Psoas muscle (tissue), 7 donors: ENCODE measurements at regions not wholly inside any gene's neighbourhood (a gene's known extent, or its start where the extent isn't known, plus 50 kb on each side); places are given as distances from the start of the nearest gene placed in this dataset.

ENCODE experiments used
- ATAC-seq, 4 donors: fragments of 200-7000 bp; cut with Tn5 transposase; one replicate each; pipeline ENCODE4 v1.9.1; 2020; ENCODE audit warnings: moderate library complexity in 3 of 4, mild to moderate bottlenecking in 2 of 4
- DNase-seq, 2 donors: peaks; one replicate each; pipeline ENCODE4 v3.0.0-alpha.2; 2020
- H3K27ac ChIP-seq: fragments of 200-600 bp; one replicate; pipeline ENCODE4 v1.8.0; 2022
- H3K27me3 ChIP-seq, 3 donors: fragments of 200-600 bp in 1 of 3; one replicate each; pipeline versions ENCODE4 v1.6.1 to v1.8.0; 2013 to 2022; ENCODE audit warnings: low read length in 2 of 3, mild to moderate bottlenecking in 2 of 3, moderate library complexity in 1 of 3; ENCODE audit not compliant: insufficient read depth in 3 of 3
- H3K36me3 ChIP-seq, 2 donors: fragments of 200-600 bp in 1 of 2; one replicate each; pipeline versions ENCODE4 v1.6.1 to v1.8.0; 2013 to 2022; ENCODE audit warnings: low read depth in 1 of 2, mild to moderate bottlenecking in 1 of 2, moderate library complexity in 1 of 2; ENCODE audit not compliant: insufficient read depth in 1 of 2
- H3K4me1 ChIP-seq: fragments of 200-600 bp; one replicate; pipeline ENCODE4 v1.8.0; 2022
- H3K4me3 ChIP-seq: fragments of 200-600 bp; one replicate; pipeline ENCODE4 v1.8.0; 2022; ENCODE audit warnings: mild to moderate bottlenecking
- H3K9me3 ChIP-seq: fragments of 200-600 bp; one replicate; pipeline ENCODE4 v1.8.0; 2022
- CTCF ChIP-seq: fragments of 200-600 bp; IDR thresholded peaks from one replicate; pipeline ENCODE4 v1.8.0; 2022; ENCODE audit warnings: antibody characterized with exemption
- WGBS, 3 donors: extraction: QIAGEN DNeasy Blood & Tissue Kit; methylation state at CpG; one replicate each; pipeline versions ENCODE4 v1.1.6 to v1.1.7; 2013; 5-methylcytosine and 5-hydroxymethylcytosine counted together
- intact Hi-C, 2 donors: fragments of 100-400 bp; cut with DNase I; formaldehyde crosslinking; loops; one replicate each; pipeline versions ENCODE4 v1.11.0 to v1.14.2; 2022
- donor health status: healthy with polysubstance abuse.
- donor health status: DM: no; HTN: no; CAD: no; lungs with moderate emphysema.
- donor health status: Bipolar disorder and iron deficiency.
- donor health status: healthy.
- donor health status: DM: yes; HTN: yes; CAD: no.
- donor health status: DM: no; HTN: no; CAD: no.
- donor health status: DM: yes; HTN: yes; CAD: no.

GRCh38 chr18:70496353-70497294 is 207.8 kb downstream of the SOCS6 start:
- H3K4me1 ChIP-seq = no peaks in the 10 kb centered on the region
- no peaks in the 10 kb centered on the region for H3K36me3 ChIP-seq
- H3K27ac ChIP-seq = no peak overlapping the region
- no peaks in the 10 kb centered on the region for H3K9me3 ChIP-seq
- no peak for ATAC-seq
- intact Hi-C loops = no loop called here
- no peak for DNase-seq
- 60 to 66% (median 63%) methylated on average over 8 of the region's 8 CpGs for WGBS, 3 donors
- no peak for TF ChIP-seq CTCF
- no peaks in the 10 kb centered on the region for H3K27me3 ChIP-seq
- no peak overlapping the region for H3K4me3 ChIP-seq

- intact Hi-C loops = no loop called here
- no peaks in the 10 kb centered on the region for H3K27me3 ChIP-seq
- H3K27ac ChIP-seq = no peak overlapping the region
- no peaks in the 10 kb centered on the region for H3K4me1 ChIP-seq
- TF ChIP-seq CTCF = no peak
- WGBS, 3 donors = 76 to 88% (median 85%) methylated on average over 2 of the region's 2 CpGs
- ATAC-seq = no peak
- no peaks in the 10 kb centered on the region for H3K36me3 ChIP-seq
- no peaks in the 10 kb centered on the region for H3K9me3 ChIP-seq
- H3K4me3 ChIP-seq = no peak overlapping the region
- no peak for DNase-seq
Observed at GRCh38 chr18:70494524-70494923, 205.7 kb downstream of the SOCS6 start.

GRCh38 chr18:70493461-70493860 is 204.6 kb downstream of the SOCS6 start:
- no peak overlapping the region for H3K27ac ChIP-seq
- H3K27me3 ChIP-seq = no peaks in the 10 kb centered on the region
- intact Hi-C loops = no loop called here
- DNase-seq (no peak), ATAC-seq (no peak)
- no peak for TF ChIP-seq CTCF
- H3K4me1 ChIP-seq = no peaks in the 10 kb centered on the region
- no peak overlapping the region for H3K4me3 ChIP-seq
- H3K36me3 ChIP-seq = no peaks in the 10 kb centered on the region
- 66 to 70% (median 69%) methylated on average over 9 of the region's 9 CpGs for WGBS, 3 donors
- no peaks in the 10 kb centered on the region for H3K9me3 ChIP-seq

GRCh38 chr18:70491734-70492348 is 203.0 kb downstream of the SOCS6 start:
- Histone ChIP-seq H3K27me3 (no peaks in the 10 kb centered on the region), H3K27ac (no peak overlapping the region), H3K4me3 (no peak overlapping the region), H3K36me3 (no peaks in the 10 kb centered on the region), H3K4me1 (no peaks in the 10 kb centered on the region), H3K9me3 (no peaks in the 10 kb centered on the region)
- peak; percentile 77 for TF ChIP-seq CTCF
- DNase-seq (no peak), ATAC-seq (peak; percentile 57 to 84 (median 74))
- intact Hi-C loops = no loop called here
- WGBS, 3 donors = 55 to 63% (median 59%) methylated on average over 4 of the region's 4 CpGs
